ENCODE measurements at regions not wholly inside any gene's neighbourhood (a gene's known extent, or its start where the extent isn't known, plus 50 kb on each side); places are given as distances from the start of the nearest gene placed in this dataset.
"Not testable (repeated sequence)": the region's sequence is repeated elsewhere in the genome, so short reads cannot be mapped to it uniquely, and the experiment has no call there.

- not testable (repeated sequence) for TF ChIP-seq FOXM1 (IDR thresholded peaks at IDR 0.05; ENCODE audit: borderline replicate concordance); ELF4 (IDR thresholded peaks at IDR 0.05); SUZ12 (IDR thresholded peaks at IDR 0.05); CTBP1 (IDR thresholded peaks at IDR 0.05; ENCODE audit: borderline replicate concordance); ARNT (IDR thresholded peaks at IDR 0.05); SP1 (IDR thresholded peaks at IDR 0.05); BHLHE40 (IDR thresholded peaks at IDR 0.05; ENCODE audit: borderline replicate concordance); ZNF384 (IDR thresholded peaks at IDR 0.05); HDGF (IDR thresholded peaks at IDR 0.05; ENCODE audit: borderline replicate concordance); TARDBP (IDR thresholded peaks at IDR 0.05); LEF1 (IDR thresholded peaks at IDR 0.05; ENCODE audit: borderline replicate concordance); NFRKB (IDR thresholded peaks at IDR 0.05); FOXA1 (IDR thresholded peaks at IDR 0.05)
Observed at GRCh38 chr1:121080904-121081264, 103.3 kb downstream of the FAM72B start.

Measured in HEK293T (cell line).